Esophagus muscularis mucosa (tissue), 4 donors: ENCODE measurements at regions not wholly inside any gene's neighbourhood (a gene's known extent, or its start where the extent isn't known, plus 50 kb on each side); places are given as distances from the start of the nearest gene placed in this dataset.
"Not testable (repeated sequence)": the region's sequence is repeated elsewhere in the genome, so short reads cannot be mapped to it uniquely, and the experiment has no call there.

ENCODE experiments used
- DNase-seq: peaks from one replicate; pipeline ENCODE4 v3.0.0-alpha.2; 2017; ENCODE audit errors: extremely low spot score
- H3K27ac ChIP-seq, 4 donors: fragments of 200-600 bp; sonication (generic); replicated peaks in 1 of 4; 1 replicate in 3 of 4; 2 replicates in 1 of 4; pipeline ENCODE4 v1.5.1; 2016 to 2019; ENCODE audit warnings: mild to moderate bottlenecking in 1 of 4
- H3K27me3 ChIP-seq, 4 donors: fragments of 200-600 bp; sonication (generic); one replicate each; pipeline versions ENCODE4 v1.5.1 to v1.6.0; 2016 to 2019
- H3K36me3 ChIP-seq, 4 donors: fragments of 200-600 bp; sonication (generic); one replicate each; pipeline ENCODE4 v1.5.1; 2016 to 2019
- H3K4me1 ChIP-seq, 4 donors: fragments of 200-600 bp; sonication (generic); one replicate each; pipeline ENCODE4 v1.5.1; 2016 to 2019
- H3K4me3 ChIP-seq, 4 donors: fragments of 200-600 bp; sonication (generic); 1 replicate in 2 of 4; 2 replicates in 2 of 4; pipeline ENCODE4 v1.5.1; 2016 to 2019; ENCODE audit warnings: mild to moderate bottlenecking in 4 of 4, moderate library complexity in 1 of 4
- H3K9me3 ChIP-seq, 4 donors: fragments of 200-600 bp; sonication (generic); 1 replicate in 3 of 4; 2 replicates in 1 of 4; pipeline ENCODE4 v1.5.1; 2016 to 2019
- CTCF ChIP-seq, 3 experiments: fragments of 200-600 bp in 2 of 3; fragments of 450-650 bp in 1 of 3; sonication (generic) in 2 of 3; IDR thresholded peaks; one replicate each; pipeline ENCODE4 v1.5.1; 2017 to 2019; ENCODE audit warnings: antibody characterized with exemption in 3 of 3, mild to moderate bottlenecking in 2 of 3, moderate library complexity in 1 of 3
- EP300 ChIP-seq: sonication (generic); formaldehyde crosslinking; IDR thresholded peaks from one replicate; pipeline ENCODE4 v1.6.1; 2017; ENCODE audit warnings: antibody characterized with exemption
- POLR2A ChIP-seq: fragments of 450-650 bp; IDR thresholded peaks from one replicate; pipeline ENCODE4 v1.6.1; 2017; ENCODE audit warnings: antibody characterized with exemption, moderate library complexity, mild to moderate bottlenecking, low read depth
- POLR2AphosphoS5 ChIP-seq, 2 donors: sonication (generic); formaldehyde crosslinking; IDR thresholded peaks; one replicate each; pipeline ENCODE4 v1.6.1; 2017; ENCODE audit warnings: antibody characterized with exemption in 2 of 2
- WGBS: methylation state at CpG from one replicate; pipeline ENCODE4 v1.1.5; 2018; 5-methylcytosine and 5-hydroxymethylcytosine counted together
- intact Hi-C: fragments of 100-400 bp; cut with DNase I; formaldehyde crosslinking; loops from one replicate; pipeline ENCODE4 v1.15.1; 2023

GRCh38 chr4:18100657-18101056 lies 79.1 kb upstream of the LCORL start:
- no peak overlapping the region for H3K4me3 ChIP-seq
- WGBS: 77% methylated on average over 4 of the region's 4 CpGs
- H3K36me3 ChIP-seq: no peaks in the 10 kb centered on the region
- H3K27me3 ChIP-seq: no peaks in the 10 kb centered on the region
- intact Hi-C loops: no loop called here
- no peak for TF ChIP-seq EP300
- TF ChIP-seq CTCF (IDR thresholded peaks at IDR 0.05): no peak
- no peak for TF ChIP-seq POLR2AphosphoS5 (IDR thresholded peaks at IDR 0.05)
- TF ChIP-seq POLR2A: no peak
- H3K27ac ChIP-seq: no peak overlapping the region
- no peaks in the 10 kb centered on the region for H3K9me3 ChIP-seq
- no peak for DNase-seq
- no peaks in the 10 kb centered on the region for H3K4me1 ChIP-seq

GRCh38 chr4:18090447-18090846 lies 68.9 kb upstream of the LCORL start:
- peaks cover 0 to 15% (median 0%) of the 10 kb centered on the region in 4 donors for H3K9me3 ChIP-seq
- H3K27me3 ChIP-seq, H3K4me3 ChIP-seq, DNase-seq, H3K36me3 ChIP-seq, intact Hi-C loops, H3K4me1 ChIP-seq, H3K27ac ChIP-seq: not testable (repeated sequence)
- 66% methylated on average over 6 of the region's 6 CpGs for WGBS

GRCh38 chr4:18082236-18082635 lies 60.7 kb upstream of the LCORL start:
- H3K27ac ChIP-seq: no peak overlapping the region
- no peaks in the 10 kb centered on the region for H3K27me3 ChIP-seq
- no peak for DNase-seq
- no peaks in the 10 kb centered on the region for H3K4me1 ChIP-seq
- no peaks in the 10 kb centered on the region for H3K36me3 ChIP-seq
- intact Hi-C loops: no loop called here
- no peak for TF ChIP-seq CTCF (IDR thresholded peaks at IDR 0.05)
- TF ChIP-seq POLR2AphosphoS5 (IDR thresholded peaks at IDR 0.05): no peak
- no peak for TF ChIP-seq POLR2A
- TF ChIP-seq EP300: no peak
- peaks cover 0 to 5% (median 0%) of the 10 kb centered on the region in 4 donors for H3K9me3 ChIP-seq
- H3K4me3 ChIP-seq: no peak overlapping the region

- H3K27me3 ChIP-seq: no peaks in the 10 kb centered on the region
- peaks cover 0 to under 1% (median 0%) of the 10 kb centered on the region in 4 donors for H3K9me3 ChIP-seq
- DNase-seq: no peak
- H3K27ac ChIP-seq: no peak overlapping the region
- 87% methylated on average over 3 of the region's 3 CpGs for WGBS
- no peak overlapping the region for H3K4me3 ChIP-seq
- H3K4me1 ChIP-seq: no peaks in the 10 kb centered on the region
- intact Hi-C loops: no loop called here
- no peak for TF ChIP-seq EP300
- TF ChIP-seq CTCF (IDR thresholded peaks at IDR 0.05): no peak
- TF ChIP-seq POLR2AphosphoS5 (IDR thresholded peaks at IDR 0.05): no peak
- TF ChIP-seq POLR2A: no peak
- H3K36me3 ChIP-seq: no peaks in the 10 kb centered on the region
Measured at GRCh38 chr4:18081708-18082107, 60.2 kb upstream of the LCORL start.

GRCh38 chr4:18077808-18078207 lies 56.3 kb upstream of the LCORL start:
- intact Hi-C loops: no loop called here
- Histone ChIP-seq H3K4me3 (no peak overlapping the region), H3K36me3 (no peaks in the 10 kb centered on the region), H3K27ac (no peak overlapping the region), H3K9me3 (no peaks in the 10 kb centered on the region), H3K27me3 (no peaks in the 10 kb centered on the region), H3K4me1 (peaks cover 0 to 5% (median 0%) of the 10 kb centered on the region in 4 donors)
- 78% methylated on average over 5 of the region's 5 CpGs for WGBS
- no peak for DNase-seq
- TF ChIP-seq POLR2AphosphoS5 (IDR thresholded peaks at IDR 0.05) (no peak), POLR2A (no peak), EP300 (no peak), CTCF (IDR thresholded peaks at IDR 0.05) (no peak)
